GM12878 (cell line): ENCODE measurements at regions not wholly inside any gene's neighbourhood (a gene's known extent, or its start where the extent isn't known, plus 50 kb on each side); places are given as distances from the start of the nearest gene placed in this dataset.
"Not testable (repeated sequence)": the region's sequence is repeated elsewhere in the genome, so short reads cannot be mapped to it uniquely, and the experiment has no call there.

Experiments used
- ATAC-seq: fragments of 200-7000 bp; cut with Tn5 transposase; 3 replicates; pipeline ENCODE4 v1.9.1; 2020; ENCODE audit warnings: mild to moderate bottlenecking, moderate library complexity
- BruUV-seq: library from RNA; stranded (reverse); fragments of 400-500 nt; replicated peaks from 2 replicates; lab custom pipeline; 2021; lab: Mats Ljungman, UMichigan
- CTCF ChIA-PET: fragments of 300-600 bp; sonication (Branson Sonifier 250); formaldehyde crosslinking; extraction: SDS; loops from one replicate; lab custom pipeline; 2021; ENCODE audit warnings: inconsistent platforms; lab: Yijun Ruan, JAX
- POLR2A ChIA-PET: fragments of 350-600 bp; formaldehyde crosslinking; extraction: SDS; loops from one replicate; lab custom pipeline; 2021; ENCODE audit warnings: inconsistent platforms; lab: Charles Lee
- RAD21 ChIA-PET: fragments of 300-600 bp; sonication (Branson Sonifier 250); formaldehyde crosslinking; loops from one replicate; lab custom pipeline; 2023; ENCODE audit warnings: antibody characterized with exemption; ENCODE audit not compliant: unreplicated experiment; lab: Charles Lee
- SMC1A ChIA-PET: fragments of 300-600 bp; sonication (Branson Sonifier 250); formaldehyde crosslinking; loops from one replicate; lab custom pipeline; 2023; ENCODE audit not compliant: unreplicated experiment, uncharacterized antibody; lab: Charles Lee
- DNase-seq: peaks from one replicate; pipeline ENCODE4 v3.0.0-alpha.2; 2011; ENCODE audit warnings: low read depth, low spot score
- FAIRE-seq: peaks from 3 replicates; lab custom pipeline; 2011; peaks lifted over from hg19 to GRCh38; lab: Jason Lieb, UNC
- H2AFZ ChIP-seq: 2 replicates; pipeline ENCODE4 v1.6.0; 2011; ENCODE audit warnings: low read depth, low read length, control low read depth; ENCODE audit not compliant: control insufficient read depth
- H3K27ac ChIP-seq: 2 replicates; pipeline ENCODE4 v1.5.1; 2011; ENCODE audit warnings: control low read depth; ENCODE audit not compliant: control insufficient read depth, insufficient read depth
- H3K27me3 ChIP-seq, 2 experiments: replicated peaks in 1 of 2; 2 replicates each; pipeline versions ENCODE4 v1.6.0 to v1.6.1; 2011; ENCODE audit warnings: low read length in 1 of 2; ENCODE audit not compliant: control insufficient read depth in 2 of 2, insufficient read depth in 2 of 2
- H3K36me3 ChIP-seq, 2 experiments: 2 replicates each; pipeline ENCODE4 v1.5.1; 2011; ENCODE audit warnings: low read length in 1 of 2; ENCODE audit not compliant: control insufficient read depth in 2 of 2, insufficient read depth in 2 of 2
- H3K4me1 ChIP-seq: 2 replicates; pipeline ENCODE4 v1.6.1; 2011; ENCODE audit warnings: mild to moderate bottlenecking, low read length, moderate library complexity, mixed read lengths; ENCODE audit not compliant: control insufficient read depth, insufficient read depth
- H3K4me2 ChIP-seq: 2 replicates; pipeline ENCODE4 v1.6.0; 2011; ENCODE audit warnings: control low read depth; ENCODE audit not compliant: control insufficient read depth, insufficient read depth
- H3K4me3 ChIP-seq: fragments of 200-600 bp; sonication (generic); 2 replicates; pipeline ENCODE4 v1.5.1; 2016
- H3K79me2 ChIP-seq: 2 replicates; pipeline ENCODE4 v1.6.0; 2011; ENCODE audit warnings: low read length; ENCODE audit not compliant: control insufficient read depth, insufficient read depth
- H3K9ac ChIP-seq: 2 replicates; pipeline ENCODE4 v1.8.0; 2011; ENCODE audit warnings: low read length, control low read depth, mixed read lengths; ENCODE audit not compliant: control insufficient read depth, insufficient read depth
- H3K9me3 ChIP-seq: replicated peaks from 3 replicates; pipeline ENCODE4 v1.5.1; 2011; ENCODE audit warnings: mild to moderate bottlenecking, low read length; ENCODE audit not compliant: control insufficient read depth, insufficient read depth
- H4K20me1 ChIP-seq: 2 replicates; pipeline ENCODE4 v1.6.0; 2011; ENCODE audit not compliant: control insufficient read depth, insufficient read depth
- BRCA1 ChIP-seq: IDR thresholded peaks from 2 replicates; pipeline ENCODE4 v1.6.1; 2011; ENCODE audit warnings: low read depth, low read length, improper control_type of control experiment
- CREM ChIP-seq: IDR thresholded peaks from 2 replicates; pipeline ENCODE4 v1.6.1; 2014; ENCODE audit warnings: antibody characterized with exemption, low read depth
- DPF2 ChIP-seq: fragments of 450-650 bp; IDR thresholded peaks from 2 replicates; pipeline ENCODE4 v1.6.1; 2017; ENCODE audit warnings: mild to moderate bottlenecking
- NBN ChIP-seq: fragments of 450-650 bp; IDR thresholded peaks from 2 replicates; pipeline ENCODE4 v1.6.1; 2016
- NRF1 ChIP-seq: conservative IDR thresholded peaks from 2 replicates; pipeline ENCODE4 v1.6.1; 2011; ENCODE audit warnings: mild to moderate bottlenecking, low read depth, low read length, improper control_type of control experiment
- POU2F2 ChIP-seq: IDR thresholded peaks from 3 replicates; pipeline ENCODE4 v1.6.1; 2011; ENCODE audit warnings: low read depth, mild to moderate bottlenecking, low read length, borderline replicate concordance
- RCOR1 ChIP-seq: conservative IDR thresholded peaks from 2 replicates; pipeline ENCODE4 v1.6.1; 2012; ENCODE audit warnings: low read depth, low read length, improper control_type of control experiment
- STAT1 ChIP-seq: fragments of 450-650 bp; conservative IDR thresholded peaks from 2 replicates; pipeline ENCODE4 v1.6.1; 2014; ENCODE audit warnings: antibody characterized with exemption, mild to moderate bottlenecking
- STAT3 ChIP-seq: IDR thresholded peaks from 2 replicates; pipeline ENCODE4 v1.6.1; 2011; ENCODE audit warnings: low read depth, low read length, improper control_type of control experiment
- WRNIP1 ChIP-seq: IDR thresholded peaks from 2 replicates; pipeline ENCODE4 v1.6.1; 2011; ENCODE audit warnings: low read depth, low read length, improper control_type of control experiment, borderline replicate concordance
- WGBS: methylation state at CpG from one replicate; pipeline ENCODE4 v1.1.6; 2016; ENCODE audit warnings: low lambda C conversion rate; ENCODE audit not compliant: insufficient replicate concordance, insufficient coverage; ENCODE audit errors: missing lambda C conversion rate; 5-methylcytosine and 5-hydroxymethylcytosine counted together
- in situ Hi-C: fragments of 300-500 bp; cut with MboI; formaldehyde crosslinking; loops from 9 replicates; pipeline ENCODE4 v1.14.3; 2018; ENCODE audit warnings: mixed read lengths
- intact Hi-C: fragments of 100-400 bp; cut with micrococcal nuclease; formaldehyde crosslinking; loops from one replicate; pipeline ENCODE4 v1.14.2; 2022; ENCODE audit not compliant: unreplicated experiment

DNA sequence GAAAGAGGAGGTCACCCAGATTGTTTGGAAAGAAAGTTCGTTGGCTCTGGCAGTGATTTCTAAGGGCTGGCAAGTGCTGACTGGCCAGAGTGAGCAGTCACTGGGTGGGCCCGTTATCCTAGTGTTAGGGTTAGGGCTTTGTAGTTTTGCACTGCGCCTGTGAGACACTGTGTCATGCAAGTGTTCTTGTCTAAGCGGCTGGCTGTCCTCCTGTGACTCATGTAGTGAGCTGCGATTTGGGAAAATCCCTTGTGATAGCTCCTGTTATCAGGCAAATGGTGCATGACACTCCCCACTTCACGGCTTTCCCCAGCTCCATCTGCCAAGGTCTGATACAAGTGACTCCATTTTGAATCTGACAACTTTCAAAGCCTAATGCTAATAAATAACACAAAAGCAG lies 526.0 kb upstream of the ADAMTS16 start:
- Histone ChIP-seq H3K79me2 (no peaks in the 10 kb centered on the region), H2AFZ (no peak overlapping the region), H3K9ac (no peak overlapping the region), H3K27me3 (no peaks in the 10 kb centered on the region), H3K9me3 (no peaks in the 10 kb centered on the region), H3K4me2 (no peak overlapping the region), H3K36me3 (no peaks in the 10 kb centered on the region), H3K4me3 (no peak overlapping the region), H4K20me1 (no peaks in the 10 kb centered on the region), H3K27ac (no peak overlapping the region), H3K4me1 (no peaks in the 10 kb centered on the region)
- CTCF ChIA-PET = no interaction called here
- TF ChIP-seq NBN (no peak), WRNIP1 (no peak), STAT3 (no peak), BRCA1 (no peak), DPF2 (no peak), STAT1 (no peak), CREM (no peak), NRF1 (no peak), POU2F2 (no peak), RCOR1 (no peak)
- DNase-seq (no peak), FAIRE-seq (no peak), ATAC-seq (no peak)
- RAD21 ChIA-PET = no interaction called here
- intact Hi-C loops = no loop called here
- in situ Hi-C loops = no loop called here
- SMC1A ChIA-PET = no interaction called here
- WGBS = 20% methylated on average over 6 of the region's 6 CpGs
- POLR2A ChIA-PET = no interaction called here
- BruUV-seq = no TSS peak

DNA sequence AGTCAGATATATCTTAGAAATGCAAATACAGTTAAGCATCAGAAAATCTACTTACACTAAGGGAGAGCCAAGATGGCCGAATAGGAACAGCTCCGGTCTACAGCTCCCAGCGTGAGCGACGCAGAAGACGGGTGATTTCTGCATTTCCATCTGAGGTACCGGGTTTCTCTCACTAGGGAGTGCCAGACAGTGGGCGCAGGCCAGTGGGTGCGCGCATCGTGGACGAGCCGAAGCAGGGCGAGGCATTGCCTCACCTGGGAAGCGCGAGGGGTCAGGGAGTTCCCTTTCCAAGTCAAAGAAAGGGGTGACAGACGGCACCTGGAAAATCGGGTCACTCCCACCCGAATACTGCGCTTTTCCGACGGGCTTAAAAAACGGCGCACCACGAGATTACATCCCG lies 524.8 kb upstream of the ADAMTS16 start:
- H3K4me1 ChIP-seq, H3K27ac ChIP-seq, DNase-seq, RAD21 ChIA-PET, H3K9me3 ChIP-seq, H3K4me3 ChIP-seq, BruUV-seq, SMC1A ChIA-PET, H3K27me3 ChIP-seq, in situ Hi-C loops, H3K4me2 ChIP-seq, intact Hi-C loops, H3K79me2 ChIP-seq, CTCF ChIA-PET, FAIRE-seq, ATAC-seq, H3K9ac ChIP-seq, POLR2A ChIA-PET, H3K36me3 ChIP-seq, H2AFZ ChIP-seq, H4K20me1 ChIP-seq: not testable (repeated sequence)
- WGBS = 58% methylated on average over 12 of the region's 26 CpGs
